A673 (cell line): ENCODE measurements at regions not wholly inside any gene's neighbourhood (a gene's known extent, or its start where the extent isn't known, plus 50 kb on each side); places are given as distances from the start of the nearest gene placed in this dataset.

Experiments used
- BruUV-seq: library from RNA; stranded (reverse); fragments of 400-500 nt; replicated peaks from 2 replicates; lab custom pipeline; 2021; lab: Mats Ljungman, UMichigan
- CTCF ChIA-PET: fragments of 300-600 bp; sonication (Branson Sonifier 250); formaldehyde crosslinking; loops from one replicate; lab custom pipeline; 2022; ENCODE audit warnings: antibody characterized with exemption; lab: Charles Lee
- POLR2A ChIA-PET: fragments of 300-600 bp; sonication (Branson Sonifier 250); formaldehyde crosslinking; loops from one replicate; lab custom pipeline; 2022; ENCODE audit warnings: antibody characterized with exemption; ENCODE audit not compliant: low non-redundant PET; lab: Charles Lee
- DNase-seq: peaks from one replicate; pipeline ENCODE4 v3.0.0-alpha.2; 2015; ENCODE audit warnings: low spot score
- H3K27ac ChIP-seq: fragments of 200-600 bp; sonication (generic); 2 replicates; pipeline ENCODE4 v1.5.1; 2016; ENCODE audit warnings: mixed run types, low read depth, mild to moderate bottlenecking, mixed read lengths, antibody characterized with exemption, low read length; ENCODE audit not compliant: poor library complexity, severe bottlenecking
- H3K27me3 ChIP-seq: fragments of 200-600 bp; sonication (generic); replicated peaks from 2 replicates; pipeline ENCODE4 v1.6.1; 2017; ENCODE audit warnings: mixed run types, low read depth, mild to moderate bottlenecking, mixed read lengths, antibody characterized with exemption, low read length; ENCODE audit not compliant: insufficient read depth, poor library complexity
- H3K36me3 ChIP-seq: fragments of 200-600 bp; sonication (generic); 2 replicates; pipeline ENCODE4 v1.6.1; 2016; ENCODE audit warnings: mixed run types, mild to moderate bottlenecking, mixed read lengths, antibody characterized with exemption, low read length; ENCODE audit not compliant: insufficient read depth, poor library complexity, severe bottlenecking
- H3K4me1 ChIP-seq: fragments of 200-600 bp; sonication (generic); 2 replicates; pipeline ENCODE4 v1.6.1; 2017; ENCODE audit warnings: mixed run types, mild to moderate bottlenecking, mixed read lengths, antibody characterized with exemption, low read length; ENCODE audit not compliant: insufficient read depth, poor library complexity, severe bottlenecking
- H3K4me3 ChIP-seq: fragments of 200-600 bp; sonication (generic); 2 replicates; pipeline ENCODE4 v1.5.1; 2016; ENCODE audit warnings: low read depth, mixed run types, mild to moderate bottlenecking, mixed read lengths, low read length; ENCODE audit not compliant: poor library complexity, severe bottlenecking
- H3K9me3 ChIP-seq: fragments of 200-600 bp; sonication (generic); 2 replicates; pipeline ENCODE4 v1.6.1; 2016; ENCODE audit warnings: mixed run types, low read depth, mild to moderate bottlenecking, mixed read lengths, antibody characterized with exemption, low read length; ENCODE audit not compliant: poor library complexity, severe bottlenecking
- EZH2 ChIP-seq: fragments of 200-600 bp; sonication (generic); IDR thresholded peaks from 2 replicates; pipeline ENCODE4 v1.6.1; 2017; ENCODE audit warnings: borderline replicate concordance, low read depth, mild to moderate bottlenecking, mixed read lengths, antibody characterized with exemption, low read length; ENCODE audit not compliant: poor library complexity, severe bottlenecking
- intact Hi-C: fragments of 100-400 bp; cut with micrococcal nuclease; formaldehyde crosslinking; loops from one replicate; pipeline ENCODE4 v1.10.0; 2022; ENCODE audit not compliant: unreplicated experiment
- TF ChIP-seq, protein P1 (sequence below): fragments of 300-800, 200-600 bp; sonication (generic); conservative IDR thresholded peaks from 2 replicates; pipeline ENCODE4 v1.5.1; 2017; ENCODE audit warnings: low read depth, mild to moderate bottlenecking, antibody characterized with exemption, low read length, moderate library complexity, mixed read lengths

DNA sequence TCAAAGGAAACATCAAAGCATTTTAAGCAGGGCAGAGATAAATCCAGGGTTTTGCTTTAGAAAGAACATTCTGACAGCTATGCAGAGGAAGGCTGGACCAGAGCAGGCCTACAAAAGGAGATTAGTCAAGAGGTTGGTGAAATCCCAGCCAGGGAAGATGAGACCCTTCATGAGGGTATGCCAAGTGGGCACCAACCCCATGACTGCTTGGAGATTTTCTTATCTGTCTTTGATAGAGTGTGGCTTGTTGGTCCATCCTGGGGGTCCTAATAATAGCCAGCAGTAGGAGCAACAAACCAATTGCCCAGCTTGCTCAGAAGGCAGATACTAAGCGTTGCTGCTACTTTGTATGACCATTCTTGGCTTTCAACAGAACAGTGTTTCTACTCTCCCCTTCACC is 895.4 kb downstream of the EPHA4 start:
- DNase-seq, result no peak
- Histone ChIP-seq H3K4me3 (no peak overlapping the region), H3K36me3 (no peaks in the 10 kb centered on the region), H3K27ac (no peak overlapping the region), H3K4me1 (peaks cover 5% of the 10 kb centered on the region), H3K9me3 (no peaks in the 10 kb centered on the region), H3K27me3 (no peaks in the 10 kb centered on the region)
- POLR2A ChIA-PET, result interaction anchor here (0.6 kb wide), 1 partner anchor 913 kb away, joined by 3 read pairs; no protein-coding TSS in a partner anchor
- intact Hi-C loops, result no loop called here
- no TSS peak for BruUV-seq
- TF ChIP-seq EZH2, result no peak
- TF ChIP-seq, protein P1, sequence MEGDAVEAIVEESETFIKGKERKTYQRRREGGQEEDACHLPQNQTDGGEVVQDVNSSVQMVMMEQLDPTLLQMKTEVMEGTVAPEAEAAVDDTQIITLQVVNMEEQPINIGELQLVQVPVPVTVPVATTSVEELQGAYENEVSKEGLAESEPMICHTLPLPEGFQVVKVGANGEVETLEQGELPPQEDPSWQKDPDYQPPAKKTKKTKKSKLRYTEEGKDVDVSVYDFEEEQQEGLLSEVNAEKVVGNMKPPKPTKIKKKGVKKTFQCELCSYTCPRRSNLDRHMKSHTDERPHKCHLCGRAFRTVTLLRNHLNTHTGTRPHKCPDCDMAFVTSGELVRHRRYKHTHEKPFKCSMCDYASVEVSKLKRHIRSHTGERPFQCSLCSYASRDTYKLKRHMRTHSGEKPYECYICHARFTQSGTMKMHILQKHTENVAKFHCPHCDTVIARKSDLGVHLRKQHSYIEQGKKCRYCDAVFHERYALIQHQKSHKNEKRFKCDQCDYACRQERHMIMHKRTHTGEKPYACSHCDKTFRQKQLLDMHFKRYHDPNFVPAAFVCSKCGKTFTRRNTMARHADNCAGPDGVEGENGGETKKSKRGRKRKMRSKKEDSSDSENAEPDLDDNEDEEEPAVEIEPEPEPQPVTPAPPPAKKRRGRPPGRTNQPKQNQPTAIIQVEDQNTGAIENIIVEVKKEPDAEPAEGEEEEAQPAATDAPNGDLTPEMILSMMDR, result no peak
- CTCF ChIA-PET, result no interaction called here

DNA sequence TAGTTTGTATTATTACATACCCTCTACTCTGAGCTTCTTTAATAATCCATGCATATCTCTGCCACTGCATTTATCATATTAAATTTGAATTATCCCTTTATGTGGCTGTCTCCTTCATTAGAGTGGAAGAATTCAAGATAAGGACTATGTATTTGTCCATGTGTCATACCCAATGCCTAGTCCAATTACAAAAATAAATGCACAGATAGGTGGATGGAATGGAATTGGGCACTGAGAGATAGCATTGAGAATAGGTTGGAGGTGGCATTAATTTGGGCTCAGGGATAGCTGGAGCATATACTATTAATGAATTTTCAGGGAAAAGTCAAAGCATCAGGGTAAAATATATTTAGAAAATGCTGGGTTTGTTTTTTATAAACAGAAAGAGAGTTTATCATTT is 893.2 kb downstream of the EPHA4 start:
- ChIA-PET POLR2A (no interaction called here), CTCF (no interaction called here)
- no TSS peak for BruUV-seq
- TF ChIP-seq, protein P1, result no peak
- no peak for TF ChIP-seq EZH2
- Histone ChIP-seq H3K36me3 (no peaks in the 10 kb centered on the region), H3K27me3 (no peaks in the 10 kb centered on the region), H3K27ac (no peak overlapping the region), H3K4me1 (peaks cover 5% of the 10 kb centered on the region), H3K9me3 (no peaks in the 10 kb centered on the region), H3K4me3 (no peak overlapping the region)
- intact Hi-C loops, result no loop called here
- no peak for DNase-seq

DNA sequence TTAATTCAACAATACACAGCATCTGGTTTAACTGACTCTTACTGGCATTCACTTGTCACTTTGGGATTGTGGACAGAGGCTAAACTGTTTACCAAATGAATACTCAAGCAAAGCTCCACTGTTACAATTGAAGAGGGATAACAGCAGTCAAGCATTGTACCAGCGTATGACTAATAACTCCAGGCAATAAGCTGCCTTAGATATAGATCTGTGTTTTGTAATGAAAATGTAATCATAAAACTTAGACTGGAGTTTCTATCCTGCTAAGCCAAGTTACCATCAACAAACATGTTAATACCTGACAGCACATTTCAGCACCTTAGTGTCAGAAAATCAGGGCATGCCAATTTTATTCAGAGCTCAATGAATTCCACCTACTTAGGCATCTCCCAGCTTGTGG is 889.5 kb downstream of the EPHA4 start:
- H3K9me3 ChIP-seq, result no peaks in the 10 kb centered on the region
- TF ChIP-seq, protein P1, result no peak
- no peak for TF ChIP-seq EZH2
- intact Hi-C loops, result loop anchor here (10.0 kb wide), 3 partner anchors 578 to 1292 kb away; no protein-coding TSS in a partner anchor
- no peak overlapping the region for H3K27ac ChIP-seq
- CTCF ChIA-PET, result no interaction called here
- BruUV-seq, result no TSS peak
- H3K4me3 ChIP-seq, result no peak overlapping the region
- POLR2A ChIA-PET, result no interaction called here
- peaks cover 19% of the 10 kb centered on the region for H3K4me1 ChIP-seq
- no peak for DNase-seq
- no peaks in the 10 kb centered on the region for H3K36me3 ChIP-seq
- no peaks in the 10 kb centered on the region for H3K27me3 ChIP-seq
